Keratinocyte (primary cell): ENCODE measurements at regions not wholly inside any gene's neighbourhood (a gene's known extent, or its start where the extent isn't known, plus 50 kb on each side); places are given as distances from the start of the nearest gene placed in this dataset.

Source experiments
- DNase-seq: peaks from one replicate; pipeline ENCODE4 v3.0.0-alpha.2; 2011; ENCODE audit warnings: low read depth, missing footprints, low spot score
- FAIRE-seq: peaks from 2 replicates; lab custom pipeline; 2011; peaks lifted over from hg19 to GRCh38; lab: Jason Lieb, UNC
- H2AFZ ChIP-seq: 2 replicates; pipeline ENCODE4 v1.6.0; 2012; ENCODE audit warnings: low read length, control low read depth, inconsistent platforms; ENCODE audit not compliant: control insufficient read depth
- H3K27ac ChIP-seq: 2 replicates; pipeline ENCODE4 v1.5.1; 2011; ENCODE audit warnings: low read length; ENCODE audit not compliant: control insufficient read depth, insufficient read depth
- H3K27me3 ChIP-seq: 3 replicates; pipeline ENCODE4 v1.6.0; 2011; ENCODE audit warnings: low read length; ENCODE audit not compliant: control insufficient read depth, insufficient read depth; ENCODE audit errors: extremely low read depth
- H3K36me3 ChIP-seq, 2 experiments: 2 replicates in 1 of 2; 3 replicates in 1 of 2; pipeline ENCODE4 v1.5.1; 2011; ENCODE audit warnings: low read length in 2 of 2, mild to moderate bottlenecking in 1 of 2; ENCODE audit not compliant: control insufficient read depth in 2 of 2, insufficient read depth in 2 of 2; ENCODE audit errors: extremely low read depth in 1 of 2
- H3K4me1 ChIP-seq: 3 replicates; pipeline ENCODE4 v1.5.1; 2011; ENCODE audit warnings: low read length; ENCODE audit not compliant: control insufficient read depth, insufficient read depth; ENCODE audit errors: extremely low read depth
- H3K4me2 ChIP-seq: 3 replicates; pipeline ENCODE4 v1.6.0; 2011; ENCODE audit warnings: low read depth, low read length; ENCODE audit not compliant: control insufficient read depth, insufficient read depth; ENCODE audit errors: extremely low read depth
- H3K4me3 ChIP-seq, 3 experiments: fragments of 200-600 bp in 1 of 3; sonication (generic) in 1 of 3; 2 replicates in 2 of 3; 3 replicates in 1 of 3; pipeline ENCODE4 v1.5.1; 2011 to 2016; ENCODE audit warnings: low read length in 3 of 3, mild to moderate bottlenecking in 3 of 3, control low read depth in 2 of 3, inconsistent platforms in 1 of 3, low read depth in 1 of 3, mixed read lengths in 1 of 3, mixed run types in 1 of 3, moderate library complexity in 1 of 3; ENCODE audit not compliant: control insufficient read depth in 2 of 3, insufficient read depth in 2 of 3; ENCODE audit errors: extremely low read depth in 1 of 3
- H3K79me2 ChIP-seq: 2 replicates; pipeline ENCODE4 v1.6.0; 2012; ENCODE audit warnings: low read length; ENCODE audit not compliant: control insufficient read depth, insufficient read depth
- H3K9ac ChIP-seq: 3 replicates; pipeline ENCODE4 v1.6.0; 2011; ENCODE audit warnings: low read length; ENCODE audit not compliant: control insufficient read depth, insufficient read depth; ENCODE audit errors: extremely low read depth
- H3K9me1 ChIP-seq: 3 replicates; pipeline ENCODE4 v1.6.0; 2011; ENCODE audit warnings: low read length; ENCODE audit not compliant: control insufficient read depth, insufficient read depth; ENCODE audit errors: extremely low read depth
- H3K9me3 ChIP-seq: 2 replicates; pipeline ENCODE4 v1.5.1; 2012; ENCODE audit warnings: low read depth, low read length; ENCODE audit not compliant: control insufficient read depth
- H4K20me1 ChIP-seq: 3 replicates; pipeline ENCODE4 v1.6.0; 2011; ENCODE audit warnings: low read length; ENCODE audit not compliant: control insufficient read depth, insufficient read depth; ENCODE audit errors: extremely low read depth
- EZH2 ChIP-seq: IDR thresholded peaks from one replicate; pipeline ENCODE4 v1.6.1; 2012; ENCODE audit warnings: inconsistent platforms, mild to moderate bottlenecking, low read length, moderate library complexity
- dilution Hi-C: fragments of 300-500 bp; cut with MboI; formaldehyde crosslinking; loops from one replicate; pipeline ENCODE4 v1.7.0; 2020; ENCODE audit warnings: low sequenced_read_pairs; ENCODE audit not compliant: extremely low pct_ligation_motif_present
- TF ChIP-seq, protein P1 (sequence below), 3 experiments: IDR thresholded peaks in 1 of 3; conservative IDR thresholded peaks in 1 of 3; optimal IDR thresholded peaks in 1 of 3; 2 replicates in 2 of 3; 3 replicates in 1 of 3; pipeline versions ENCODE3 to v1.5.1; 2011; ENCODE audit warnings: low read length in 3 of 3, mild to moderate bottlenecking in 3 of 3, moderate library complexity in 2 of 3, control low read depth in 1 of 3, inconsistent platforms in 1 of 3; ENCODE audit not compliant: insufficient read depth in 2 of 3; ENCODE audit errors: extremely low read depth in 1 of 3

DNA sequence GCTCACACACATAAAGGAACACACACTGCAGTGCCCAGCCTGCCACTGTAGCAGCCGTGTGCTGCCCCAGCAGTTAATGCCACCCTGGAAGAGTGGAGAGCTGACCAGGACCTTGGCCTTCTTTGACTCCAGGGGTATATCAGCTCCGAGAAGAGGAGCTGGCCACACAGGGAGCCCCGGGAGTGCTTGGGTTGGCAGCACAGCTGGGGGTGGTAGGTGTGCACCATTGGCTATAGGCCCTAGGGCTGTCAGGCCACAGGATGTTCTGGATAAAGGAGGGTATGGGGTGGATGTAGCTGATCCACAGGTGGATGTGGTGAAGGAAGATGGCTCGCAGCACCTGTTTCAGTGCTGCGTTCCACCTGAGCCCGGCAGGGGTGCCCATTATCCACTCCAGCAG lies 640.5 kb downstream of the PLPP3 start:
- no peak overlapping the region for H3K4me2 ChIP-seq

DNA sequence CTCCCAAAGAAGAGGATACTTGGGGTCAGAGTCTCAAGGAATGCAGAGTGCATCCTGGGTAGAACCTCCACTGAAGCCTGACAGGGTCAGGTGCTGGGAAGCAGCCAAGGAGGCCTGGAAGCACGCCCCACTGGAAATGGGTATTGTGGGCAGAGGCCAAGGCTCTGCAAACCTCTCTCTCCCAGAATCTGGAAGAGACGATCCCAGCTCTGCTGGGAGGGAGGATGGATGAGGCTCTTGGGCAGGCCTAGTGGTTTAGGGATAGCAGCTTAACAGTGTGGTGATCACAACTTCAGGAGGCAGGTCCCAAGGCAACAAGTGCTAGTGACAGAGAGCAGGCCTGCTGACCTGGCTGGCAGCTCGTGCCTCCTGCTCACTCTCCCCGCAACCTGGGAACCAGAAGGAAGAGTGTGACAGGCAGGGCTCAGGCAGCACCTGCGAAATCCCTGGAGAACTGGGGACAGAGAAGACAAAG lies 641.0 kb downstream of the PLPP3 start:
- H3K27ac ChIP-seq: no peak overlapping the region
- no peaks in the 10 kb centered on the region for H3K4me1 ChIP-seq
- no peak overlapping the region for H2AFZ ChIP-seq
- H3K9ac ChIP-seq: no peak overlapping the region
- dilution Hi-C loops: no loop called here
- no peak overlapping the region for H3K4me3 ChIP-seq
- FAIRE-seq (no peak), DNase-seq (no peak)
- no peaks in the 10 kb centered on the region for H4K20me1 ChIP-seq
- no peaks in the 10 kb centered on the region for H3K79me2 ChIP-seq
- no peaks in the 10 kb centered on the region for H3K36me3 ChIP-seq
- no peaks in the 10 kb centered on the region for H3K9me3 ChIP-seq
- no peaks in the 10 kb centered on the region for H3K9me1 ChIP-seq
- H3K27me3 ChIP-seq: no peaks in the 10 kb centered on the region
- H3K4me2 ChIP-seq: no peak overlapping the region
- TF ChIP-seq, protein P1, sequence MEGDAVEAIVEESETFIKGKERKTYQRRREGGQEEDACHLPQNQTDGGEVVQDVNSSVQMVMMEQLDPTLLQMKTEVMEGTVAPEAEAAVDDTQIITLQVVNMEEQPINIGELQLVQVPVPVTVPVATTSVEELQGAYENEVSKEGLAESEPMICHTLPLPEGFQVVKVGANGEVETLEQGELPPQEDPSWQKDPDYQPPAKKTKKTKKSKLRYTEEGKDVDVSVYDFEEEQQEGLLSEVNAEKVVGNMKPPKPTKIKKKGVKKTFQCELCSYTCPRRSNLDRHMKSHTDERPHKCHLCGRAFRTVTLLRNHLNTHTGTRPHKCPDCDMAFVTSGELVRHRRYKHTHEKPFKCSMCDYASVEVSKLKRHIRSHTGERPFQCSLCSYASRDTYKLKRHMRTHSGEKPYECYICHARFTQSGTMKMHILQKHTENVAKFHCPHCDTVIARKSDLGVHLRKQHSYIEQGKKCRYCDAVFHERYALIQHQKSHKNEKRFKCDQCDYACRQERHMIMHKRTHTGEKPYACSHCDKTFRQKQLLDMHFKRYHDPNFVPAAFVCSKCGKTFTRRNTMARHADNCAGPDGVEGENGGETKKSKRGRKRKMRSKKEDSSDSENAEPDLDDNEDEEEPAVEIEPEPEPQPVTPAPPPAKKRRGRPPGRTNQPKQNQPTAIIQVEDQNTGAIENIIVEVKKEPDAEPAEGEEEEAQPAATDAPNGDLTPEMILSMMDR (optimal IDR thresholded peaks at IDR 0.05 in 1 of 3, IDR thresholded peaks at IDR 0.05 in 1 of 3, conservative IDR thresholded peaks at IDR 0.05 in 1 of 3; ENCODE audit: extremely low read depth in 1 of 3, insufficient read depth in 2 of 3, low read length in 3 of 3): no peak
- TF ChIP-seq EZH2: no peak

More for the DNA sequence above, 640.5 kb downstream of the PLPP3 start:
- dilution Hi-C loops: no loop called here
- H3K4me3 ChIP-seq: no peak overlapping the region
- H3K9me1 ChIP-seq: no peaks in the 10 kb centered on the region
- no peaks in the 10 kb centered on the region for H3K27me3 ChIP-seq
- TF ChIP-seq EZH2: no peak
- TF ChIP-seq, protein P1 (optimal IDR thresholded peaks at IDR 0.05 in 1 of 3, IDR thresholded peaks at IDR 0.05 in 1 of 3, conservative IDR thresholded peaks at IDR 0.05 in 1 of 3; ENCODE audit: extremely low read depth in 1 of 3, insufficient read depth in 2 of 3, low read length in 3 of 3): no peak
- no peaks in the 10 kb centered on the region for H4K20me1 ChIP-seq
- DNase-seq (no peak), FAIRE-seq (no peak)
- no peak overlapping the region for H3K27ac ChIP-seq
- H3K4me1 ChIP-seq: no peaks in the 10 kb centered on the region
- H3K36me3 ChIP-seq: no peaks in the 10 kb centered on the region
- H3K9me3 ChIP-seq: no peaks in the 10 kb centered on the region
- H3K79me2 ChIP-seq: no peaks in the 10 kb centered on the region
- no peak overlapping the region for H3K9ac ChIP-seq
- H2AFZ ChIP-seq: no peak overlapping the region
